ENCODE measurements at regions not wholly inside any gene's neighbourhood (a gene's known extent, or its start where the extent isn't known, plus 50 kb on each side); places are given as distances from the start of the nearest gene placed in this dataset.

- no peak for DNase-seq (ENCODE audit: low spot score)
- intact Hi-C loops (cut with DNase I) = no loop called here
These were observed 808.8 kb upstream of the EEF2KMT start for GRCh38 chr16:5906351-5906750.

- no peak for DNase-seq (ENCODE audit: low spot score)
- intact Hi-C loops (cut with DNase I) = no loop called here
These were observed 808.3 kb upstream of the EEF2KMT start for GRCh38 chr16:5905935-5906334.

- no peak for DNase-seq (ENCODE audit: low spot score)
- intact Hi-C loops (cut with DNase I) = no loop called here
These were observed 806.2 kb upstream of the EEF2KMT start for GRCh38 chr16:5903832-5904231.

- intact Hi-C loops (cut with DNase I) = no loop called here
- no peak for DNase-seq (ENCODE audit: low spot score)
These were observed 805.6 kb upstream of the EEF2KMT start for GRCh38 chr16:5903153-5903552.

- intact Hi-C loops (cut with DNase I) = no loop called here
- no peak for DNase-seq (ENCODE audit: low spot score)
These were observed 802.5 kb upstream of the EEF2KMT start for GRCh38 chr16:5900046-5900445.

- DNase-seq (ENCODE audit: low spot score) = no peak
- intact Hi-C loops (cut with DNase I) = no loop called here
These were observed 798.4 kb upstream of the EEF2KMT start for GRCh38 chr16:5895976-5896375.

GRCh38 chr16:5895137-5895536 is 797.5 kb upstream of the EEF2KMT start:
- intact Hi-C loops (cut with DNase I) = no loop called here
- DNase-seq (ENCODE audit: low spot score) = no peak

- intact Hi-C loops (cut with DNase I) = no loop called here
- DNase-seq (ENCODE audit: low spot score) = no peak
These were observed 793.7 kb upstream of the EEF2KMT start for GRCh38 chr16:5891296-5891695.

- intact Hi-C loops (cut with DNase I) = no loop called here
- no peak for DNase-seq (ENCODE audit: low spot score)
These were observed 787.9 kb upstream of the EEF2KMT start for GRCh38 chr16:5885521-5885920.

- DNase-seq (ENCODE audit: low spot score) = no peak
- intact Hi-C loops (cut with DNase I) = no loop called here
These were observed 787.4 kb upstream of the EEF2KMT start for GRCh38 chr16:5884996-5885395.

- DNase-seq (ENCODE audit: low spot score) = no peak
- intact Hi-C loops (cut with DNase I) = no loop called here
These were observed 786.7 kb upstream of the EEF2KMT start for GRCh38 chr16:5884339-5884738.

- intact Hi-C loops (cut with DNase I) = no loop called here
- DNase-seq (ENCODE audit: low spot score) = no peak
These were observed 784.6 kb upstream of the EEF2KMT start for GRCh38 chr16:5882087-5882640.

GRCh38 chr16:5875416-5875815 is 777.8 kb upstream of the EEF2KMT start:
- no peak for DNase-seq (ENCODE audit: low spot score)
- intact Hi-C loops (cut with DNase I) = no loop called here

GRCh38 chr16:5874899-5875298 is 777.3 kb upstream of the EEF2KMT start:
- DNase-seq (ENCODE audit: low spot score) = no peak

GRCh38 chr16:5873221-5873620 is 775.6 kb upstream of the EEF2KMT start:
- intact Hi-C loops (cut with DNase I) = no loop called here

More at GRCh38 chr16:5874899-5875298, 777.3 kb upstream of the EEF2KMT start:
- intact Hi-C loops (cut with DNase I) = no loop called here

GRCh38 chr16:5870886-5871691 is 773.5 kb upstream of the EEF2KMT start:
- no peak for DNase-seq (ENCODE audit: low spot score)

More at GRCh38 chr16:5873221-5873620, 775.6 kb upstream of the EEF2KMT start:
- DNase-seq (ENCODE audit: low spot score) = no peak

GRCh38 chr16:5867250-5867649 is 769.7 kb upstream of the EEF2KMT start:
- intact Hi-C loops (cut with DNase I) = no loop called here
- DNase-seq (ENCODE audit: low spot score) = no peak

More at GRCh38 chr16:5870886-5871691, 773.5 kb upstream of the EEF2KMT start:
- intact Hi-C loops (cut with DNase I) = no loop called here

- DNase-seq (ENCODE audit: low spot score) = no peak
- intact Hi-C loops (cut with DNase I) = no loop called here
These were observed 767.6 kb upstream of the EEF2KMT start for GRCh38 chr16:5865236-5865635.

- DNase-seq (ENCODE audit: low spot score) = no peak
- intact Hi-C loops (cut with DNase I) = no loop called here
These were observed 765.5 kb upstream of the EEF2KMT start for GRCh38 chr16:5863071-5863606.

GRCh38 chr16:5862103-5862840 is 764.7 kb upstream of the EEF2KMT start:
- intact Hi-C loops (cut with DNase I) = no loop called here
- no peak for DNase-seq (ENCODE audit: low spot score)

All from posterior vena cava (tissue), 2 donors.